SK-N-DZ (cell line): ENCODE measurements at regions not wholly inside any gene's neighbourhood (a gene's known extent, or its start where the extent isn't known, plus 50 kb on each side); places are given as distances from the start of the nearest gene placed in this dataset.
"Not testable (repeated sequence)": the region's sequence is repeated elsewhere in the genome, so short reads cannot be mapped to it uniquely, and the experiment has no call there.

Experiments used
- DNase-seq: peaks from one replicate; pipeline ENCODE4 v3.0.0-alpha.2; 2015; ENCODE audit warnings: low spot score

DNA sequence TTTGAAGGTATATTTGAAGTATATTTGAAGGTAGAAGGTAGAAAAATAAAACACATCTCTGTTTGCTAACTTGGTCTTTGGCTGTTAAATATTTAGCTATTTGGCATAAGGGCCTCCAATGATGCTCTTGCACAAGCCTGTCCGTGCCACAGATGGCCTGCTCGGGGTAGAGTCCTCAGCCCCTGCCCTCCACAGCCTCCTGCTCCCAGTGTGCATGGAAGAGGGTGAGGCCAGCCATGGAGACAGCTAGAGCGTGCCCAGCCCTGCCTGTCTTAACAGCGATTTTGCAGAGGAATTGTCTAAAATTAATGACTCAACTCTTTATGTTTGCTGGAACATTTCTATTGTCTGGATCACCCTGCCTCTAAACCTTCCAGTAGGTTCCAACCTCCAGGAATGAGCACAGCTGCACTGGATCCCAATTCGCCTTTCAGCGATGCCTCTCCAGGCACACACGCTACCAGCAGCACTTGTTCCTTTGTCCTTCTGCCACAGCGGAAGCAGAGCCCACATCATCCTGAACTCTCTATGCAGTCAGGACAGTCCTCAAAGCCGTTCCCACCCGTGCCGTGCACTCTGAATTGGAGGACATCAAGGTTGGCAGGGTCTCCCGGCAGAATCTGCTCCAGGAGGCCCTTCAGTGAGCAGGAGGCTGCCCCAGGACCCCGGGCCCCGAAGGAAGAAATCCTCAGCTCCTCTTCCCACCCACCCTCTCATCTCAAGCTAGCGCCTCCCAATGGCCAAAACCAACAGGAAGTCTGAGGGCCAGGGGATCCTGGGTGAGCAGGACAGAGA is 254.0 kb upstream of the IRX1 start:
- DNase-seq, result no peak

DNA sequence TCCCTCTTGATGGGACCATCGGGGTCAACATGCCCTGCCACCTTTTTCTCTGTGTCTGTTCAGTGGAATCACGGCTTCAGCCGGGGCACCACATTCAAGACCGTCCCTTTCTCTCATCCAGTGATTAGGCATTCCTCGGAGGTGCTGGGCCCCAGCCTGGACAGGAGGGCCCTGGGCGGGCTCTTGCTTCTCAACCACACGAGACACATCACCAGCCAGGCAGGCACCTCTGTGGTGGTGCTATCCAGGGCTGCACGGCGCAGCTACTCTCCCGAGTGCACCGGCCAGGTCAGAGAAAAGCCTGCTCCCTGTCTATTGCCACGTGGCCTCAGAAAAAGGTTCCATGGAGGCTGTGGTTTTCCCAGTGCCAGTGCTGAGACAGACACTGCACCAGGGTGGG is 255.2 kb upstream of the IRX1 start:
- DNase-seq, result no peak

DNA sequence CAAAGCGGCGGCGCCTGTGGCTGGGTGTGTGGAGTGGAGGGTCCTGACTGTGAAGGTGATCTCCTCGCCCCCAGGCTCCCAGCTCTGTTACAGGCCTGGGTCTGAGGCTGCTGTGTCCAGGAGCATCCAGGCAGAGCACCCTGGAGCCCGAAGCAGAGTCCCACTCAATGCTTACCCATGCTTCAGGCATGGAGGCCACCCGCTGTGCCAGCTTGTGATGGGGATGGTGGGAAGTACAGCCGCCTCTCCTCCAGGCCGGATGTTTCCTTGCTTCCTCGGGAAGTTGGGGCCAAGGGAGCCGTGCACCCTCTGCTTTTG is 255.9 kb upstream of the IRX1 start:
- DNase-seq, result no peak

DNA sequence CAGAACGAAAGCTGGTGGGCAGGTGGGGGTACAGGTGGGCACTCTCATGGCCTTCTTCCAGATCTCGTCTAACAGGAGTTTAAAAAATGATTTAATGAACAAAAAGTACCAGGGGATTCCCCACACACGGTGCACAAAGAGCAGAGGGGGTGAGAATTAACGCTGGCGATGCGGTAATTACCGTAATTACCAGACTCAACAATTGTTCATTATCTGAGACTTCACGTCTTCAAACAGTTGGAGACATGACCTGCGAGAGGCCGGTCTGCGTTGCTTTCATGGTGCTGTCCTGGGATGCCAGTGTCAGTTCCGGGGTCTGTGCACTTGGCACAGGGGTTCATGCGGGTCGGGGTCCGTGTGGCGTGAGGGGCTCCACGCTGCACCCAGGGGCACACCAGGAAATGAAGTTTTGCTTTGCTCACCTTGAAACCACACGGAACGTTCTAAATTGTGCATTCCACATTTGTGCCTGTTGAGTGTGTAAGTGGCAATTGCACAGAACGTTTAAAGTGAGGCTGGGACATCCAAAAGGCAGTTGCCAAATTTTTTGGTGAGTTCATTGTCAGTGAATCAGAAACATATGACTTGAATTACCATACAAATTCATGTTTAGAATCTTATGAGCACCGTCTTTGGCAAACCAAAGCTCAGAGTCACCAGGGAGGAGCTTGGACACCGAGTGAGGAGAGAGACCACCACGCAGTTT is 256.4 kb upstream of the IRX1 start:
- no peak for DNase-seq

DNA sequence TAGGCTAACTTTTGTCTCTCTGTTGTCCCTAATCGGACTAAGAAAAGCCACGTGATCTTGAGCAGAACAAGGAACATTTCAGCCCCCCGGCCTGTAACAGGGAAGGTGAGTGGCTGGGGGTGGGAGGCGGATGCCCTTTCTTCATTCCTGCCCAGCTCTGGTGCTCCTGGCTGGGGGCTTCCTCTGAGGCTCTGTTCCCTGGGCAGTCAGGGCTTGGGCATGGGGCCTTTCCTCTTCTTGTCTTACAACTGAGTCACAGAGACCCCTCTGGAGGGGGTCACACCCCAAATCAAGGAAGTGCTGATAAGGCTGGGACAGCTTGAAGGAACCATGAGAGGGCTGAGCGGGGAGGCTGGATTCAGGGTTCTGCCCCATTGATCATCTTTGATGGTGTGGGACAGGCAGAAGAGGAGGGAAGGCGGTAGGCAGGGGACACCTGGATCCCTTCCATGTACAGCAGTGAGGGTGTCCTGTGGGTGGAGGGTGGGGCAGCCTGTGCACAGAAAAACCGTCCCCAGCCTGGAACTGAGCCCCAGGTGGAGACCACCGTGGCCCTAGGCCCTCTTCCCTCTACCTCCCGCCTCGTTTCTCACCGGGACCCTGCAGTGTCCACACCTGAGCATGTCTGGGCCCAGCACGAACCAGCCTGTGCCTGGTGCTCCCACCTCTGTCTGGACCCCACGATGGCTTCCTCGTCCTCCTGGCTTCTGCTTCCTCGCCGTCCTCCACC is 257.7 kb upstream of the IRX1 start:
- DNase-seq, result no peak

DNA sequence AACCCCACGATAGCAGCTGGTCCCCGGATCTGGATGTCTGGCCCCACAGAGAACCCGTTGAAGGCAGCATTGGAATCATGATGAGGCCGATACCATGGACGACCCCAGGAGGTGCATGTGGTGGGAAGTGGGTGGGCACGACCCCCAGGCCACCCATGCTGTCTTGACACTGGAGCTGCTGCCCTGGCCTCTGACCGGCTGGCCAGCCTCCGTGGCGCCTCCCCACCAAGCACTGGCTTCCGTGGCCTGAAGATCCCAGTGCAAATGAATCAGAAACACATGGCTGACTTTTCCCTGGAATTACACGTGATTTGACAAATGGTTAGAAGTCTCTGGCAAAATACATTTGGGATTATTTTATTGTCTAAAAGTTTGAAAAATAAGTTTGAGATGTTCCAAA is 259.0 kb upstream of the IRX1 start:
- no peak for DNase-seq

DNA sequence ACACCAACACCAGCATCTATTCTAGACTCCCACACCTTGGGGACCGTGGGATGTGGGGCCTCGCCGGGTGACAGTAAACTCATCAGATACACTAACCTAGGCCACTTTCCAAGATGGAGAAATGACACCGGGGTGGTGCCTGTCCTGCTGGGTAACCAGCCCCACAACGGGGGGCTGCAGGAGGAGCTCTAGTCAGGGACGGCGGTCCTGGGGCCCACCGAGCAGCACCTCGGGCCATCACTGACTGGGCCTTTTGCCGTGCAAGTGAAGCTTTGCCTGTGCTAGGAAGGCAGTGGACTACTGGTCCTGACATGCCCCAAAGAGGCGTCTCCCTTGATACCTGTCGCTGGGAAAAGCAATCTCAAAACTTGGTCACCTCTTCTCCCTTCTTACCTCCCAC is 260.3 kb upstream of the IRX1 start:
- DNase-seq, result no peak

DNA sequence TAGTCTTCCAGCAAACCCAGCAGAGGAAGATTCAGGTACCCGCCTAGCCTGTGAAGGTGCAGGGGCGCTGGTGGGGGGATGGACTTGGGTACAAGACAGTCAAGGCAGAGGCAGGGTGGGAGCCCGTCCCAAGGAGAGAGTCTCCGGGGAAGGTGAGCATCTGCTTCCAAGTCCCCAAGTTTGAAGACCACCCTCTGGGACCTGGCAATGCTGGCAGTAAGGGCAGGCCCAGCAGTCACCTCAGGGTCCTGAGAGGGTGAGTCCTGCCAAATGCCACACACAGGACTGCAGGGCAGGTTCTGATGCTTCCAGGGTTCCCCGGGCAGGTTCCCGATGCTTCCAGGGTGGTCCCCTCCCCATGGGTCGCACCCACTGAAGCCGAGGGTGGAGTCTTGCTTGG is 261.8 kb upstream of the IRX1 start:
- no peak for DNase-seq

DNA sequence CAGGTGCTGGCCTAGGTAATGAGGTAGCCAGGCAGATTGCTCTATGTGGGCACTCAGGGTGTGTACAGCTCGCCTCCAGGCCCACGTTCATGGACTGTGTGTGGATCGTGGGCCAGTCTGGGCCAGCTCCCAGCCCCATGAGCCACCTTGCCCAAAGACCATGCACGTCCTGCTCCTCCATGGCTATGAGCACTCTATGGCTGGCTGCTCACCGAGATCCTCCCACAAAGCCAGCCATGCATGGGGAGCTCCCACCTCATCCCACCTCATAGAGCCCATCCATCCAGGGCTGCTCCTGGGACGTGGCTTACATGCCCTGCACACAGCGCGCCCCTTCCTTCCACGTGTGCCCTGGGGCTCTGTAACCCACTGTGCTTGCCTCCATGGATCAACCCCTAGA is 262.5 kb upstream of the IRX1 start:
- no peak for DNase-seq

DNA sequence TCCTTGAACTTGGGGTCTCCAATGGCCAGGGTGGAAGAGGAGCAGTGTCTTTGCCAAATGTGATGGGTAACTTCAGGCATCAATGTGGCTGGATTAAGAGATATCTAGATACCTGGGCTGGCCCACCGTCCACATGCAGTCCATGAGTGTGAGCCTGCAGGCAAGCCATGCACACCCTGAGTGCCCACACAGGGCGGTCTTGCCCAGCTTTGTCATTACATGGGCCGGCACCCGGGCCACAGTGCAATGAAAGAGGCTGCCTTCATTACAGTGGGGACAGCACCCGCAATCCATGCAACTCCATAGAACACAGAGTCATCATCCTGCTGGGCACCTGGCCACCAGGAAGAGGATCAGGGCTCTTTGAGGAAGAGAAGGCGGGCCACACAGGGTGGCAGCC is 263.8 kb upstream of the IRX1 start:
- DNase-seq, result no peak

DNA sequence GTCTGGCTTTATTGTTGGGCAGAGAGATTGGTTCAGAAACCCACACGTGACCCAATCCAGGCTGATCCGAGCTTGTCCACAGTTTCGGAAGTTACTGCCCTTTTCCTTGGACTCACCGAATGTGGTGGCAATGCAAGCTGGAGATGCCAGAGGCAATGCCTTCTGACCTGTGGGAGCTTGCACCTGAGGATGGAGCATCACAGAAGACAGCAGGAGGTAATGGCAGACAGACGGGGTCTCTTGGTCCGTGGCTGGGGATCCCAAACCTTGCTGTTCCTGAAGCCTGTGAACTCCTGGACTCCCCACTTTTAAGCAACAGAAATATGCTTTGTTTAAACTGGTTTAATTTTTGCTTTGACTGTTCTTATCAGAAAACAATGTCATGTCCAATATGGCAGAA is 265.2 kb upstream of the IRX1 start:
- no peak for DNase-seq

DNA sequence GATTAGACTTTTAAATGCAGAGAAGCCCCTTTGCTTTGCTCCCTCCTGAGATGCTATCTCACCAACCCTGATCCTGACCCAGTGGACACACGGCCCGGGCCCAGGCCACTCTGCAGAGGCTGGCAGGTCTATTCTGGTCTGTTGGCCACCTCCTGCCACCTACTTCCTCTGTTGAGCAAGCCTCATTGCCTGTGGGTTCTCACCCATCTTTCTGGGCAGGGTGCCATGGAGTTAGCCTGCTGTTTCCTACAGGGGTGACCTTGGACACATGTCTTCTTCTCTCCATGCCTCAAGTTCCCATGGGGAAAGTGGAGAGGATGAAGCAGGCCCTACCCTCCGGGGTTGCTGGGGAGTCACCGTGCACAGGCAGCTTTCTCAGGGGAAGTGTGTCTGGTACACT is 266.2 kb upstream of the IRX1 start:
- no peak for DNase-seq

DNA sequence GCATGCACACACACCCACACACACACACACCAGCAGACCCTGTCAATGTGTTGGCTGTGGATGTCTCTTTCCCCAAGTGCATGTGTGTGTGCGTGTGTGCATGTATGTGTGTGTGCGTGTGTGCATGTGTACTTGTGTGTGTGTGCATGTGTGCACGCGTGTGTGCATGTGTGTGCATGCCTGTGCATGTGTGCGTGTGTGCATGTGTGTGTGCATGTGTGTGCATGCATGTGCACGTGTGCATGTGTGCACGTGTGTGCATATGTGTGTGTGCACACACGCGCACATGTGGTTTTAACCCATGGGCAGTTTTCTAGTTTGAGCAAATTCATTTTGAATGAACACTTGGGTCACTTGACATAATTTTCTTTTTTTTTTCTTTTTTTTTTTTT is 268.8 kb upstream of the IRX1 start:
- no peak for DNase-seq

DNA sequence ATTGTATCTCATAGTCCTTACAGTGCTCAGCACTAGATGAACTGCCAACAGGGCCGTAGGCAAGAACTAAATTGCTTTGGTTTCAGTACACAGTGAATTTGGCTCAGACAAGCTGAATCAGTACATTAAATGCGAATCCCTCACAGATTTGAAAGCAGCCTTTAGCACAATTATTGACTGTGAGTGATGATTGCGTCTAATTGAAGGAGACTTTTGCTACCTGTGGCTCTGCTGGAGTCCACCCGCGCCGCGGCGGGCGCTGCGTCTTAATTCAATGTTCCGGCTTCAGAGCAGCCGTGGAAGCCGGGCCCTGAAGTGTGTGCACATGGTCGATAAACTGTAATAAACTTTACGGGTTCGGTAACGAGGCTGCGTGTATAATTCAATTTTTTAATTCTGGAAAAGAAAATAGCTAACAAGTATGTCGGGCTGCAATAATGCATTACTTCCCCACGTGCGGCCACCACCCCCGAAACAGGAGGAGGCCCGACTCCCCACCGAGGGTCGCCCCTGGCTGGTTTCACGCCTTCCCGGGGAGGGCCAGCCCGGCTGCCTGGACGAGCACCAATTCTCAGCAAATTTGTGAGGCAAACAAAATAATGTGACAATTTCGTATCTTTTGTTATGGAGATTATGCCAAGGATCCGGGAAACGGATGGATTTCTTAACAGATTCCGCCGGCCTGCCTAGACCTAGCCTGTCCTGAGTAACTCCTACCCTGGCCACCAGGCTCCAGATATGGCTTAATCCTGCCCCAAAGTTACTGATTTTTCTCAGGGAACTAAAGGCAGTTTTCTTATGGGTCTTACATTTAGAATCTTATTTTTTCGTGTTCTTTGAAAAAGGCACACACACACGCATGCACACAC is 269.4 kb upstream of the IRX1 start:
- DNase-seq, result no peak

DNA sequence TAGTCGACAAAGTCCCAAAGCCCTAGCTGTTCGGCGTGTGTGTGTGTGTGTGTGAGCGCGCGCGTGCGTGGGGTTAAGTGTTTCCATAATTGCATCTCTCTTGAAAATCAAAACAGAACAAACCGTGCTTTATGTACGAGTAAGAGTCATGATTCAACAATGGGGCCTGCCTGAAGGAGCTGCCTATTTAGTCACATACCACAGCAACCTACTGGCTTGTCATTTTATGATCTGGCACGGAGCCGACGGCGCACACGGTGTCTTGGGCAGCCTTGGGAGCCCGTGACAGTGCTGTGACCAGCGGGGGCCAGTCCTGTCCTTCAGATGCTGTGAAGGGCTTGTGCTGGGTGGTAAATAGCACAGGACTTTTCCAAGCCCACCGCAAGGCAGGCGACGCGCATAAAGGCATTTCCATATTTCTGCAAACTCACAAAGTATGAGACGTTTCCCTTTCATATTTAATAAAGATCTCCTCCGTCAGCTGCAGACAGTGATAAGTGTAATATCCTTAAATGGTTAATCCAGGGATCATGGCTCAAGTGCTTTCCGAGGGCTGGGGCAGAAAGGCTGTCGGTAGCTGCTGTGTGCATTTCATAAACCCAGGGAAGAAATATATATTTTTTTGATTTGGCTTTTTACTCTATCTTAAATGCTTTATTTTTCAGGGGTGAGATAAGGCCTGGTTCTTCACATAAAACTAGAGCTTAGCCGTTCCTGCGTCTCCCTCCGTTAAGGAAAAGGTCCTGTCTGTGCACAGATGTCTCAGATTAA is 270.2 kb upstream of the IRX1 start:
- no peak for DNase-seq

DNA sequence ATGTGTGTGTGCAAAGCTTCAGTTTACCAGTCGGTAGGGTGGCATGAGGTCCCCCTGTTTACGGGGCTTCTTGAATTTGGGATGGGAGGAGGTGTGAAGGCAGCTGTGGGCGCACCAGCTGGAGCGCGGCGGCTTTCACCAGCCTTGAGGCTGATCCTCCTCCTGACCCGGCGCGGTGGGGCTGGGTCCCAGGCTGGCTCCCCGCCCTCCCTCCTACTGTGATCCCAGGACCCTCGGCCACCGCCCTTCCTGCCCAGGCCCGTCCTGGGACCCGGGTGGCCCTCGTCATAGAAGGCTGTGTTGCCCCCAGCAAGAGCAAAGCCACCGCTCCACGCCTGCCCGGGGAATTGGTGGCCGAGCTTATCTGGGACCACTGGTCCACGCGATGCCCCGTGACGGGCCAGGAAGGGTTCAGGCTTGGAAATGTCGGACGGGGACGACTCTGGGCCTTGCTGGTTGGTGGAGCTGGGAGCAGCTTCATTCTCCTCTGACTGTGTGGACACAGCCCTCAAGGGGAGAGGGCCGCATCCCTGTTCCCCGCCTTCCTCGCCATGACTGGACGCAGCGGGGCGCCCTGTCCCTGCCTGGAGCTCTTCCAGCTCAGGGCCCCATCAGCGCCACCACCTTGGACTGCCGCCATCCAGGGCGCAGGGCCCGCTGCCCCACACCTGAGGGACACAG is 271.1 kb upstream of the IRX1 start:
- peak; percentile 27 for DNase-seq

DNA sequence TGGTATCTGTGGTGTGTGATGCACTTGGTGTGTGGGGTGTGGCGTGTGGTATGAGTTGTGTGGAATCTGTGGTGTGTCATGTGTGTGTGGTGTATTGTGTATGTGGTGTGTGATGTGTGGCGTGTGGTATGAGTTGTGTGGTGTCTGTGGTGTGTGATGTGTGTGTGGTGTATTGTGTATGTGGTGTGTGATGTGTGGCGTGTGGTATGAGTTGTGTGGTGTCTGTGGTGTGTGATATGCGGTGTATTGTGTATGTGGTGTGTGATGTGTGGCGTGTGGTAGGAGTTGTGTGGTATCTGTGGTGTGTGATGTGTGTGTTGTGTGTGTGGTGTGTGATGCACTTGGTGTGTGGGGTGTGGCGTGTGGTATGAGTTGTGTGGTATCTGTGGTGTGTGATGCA is 271.7 kb upstream of the IRX1 start:
- DNase-seq, result not testable (repeated sequence)

DNA sequence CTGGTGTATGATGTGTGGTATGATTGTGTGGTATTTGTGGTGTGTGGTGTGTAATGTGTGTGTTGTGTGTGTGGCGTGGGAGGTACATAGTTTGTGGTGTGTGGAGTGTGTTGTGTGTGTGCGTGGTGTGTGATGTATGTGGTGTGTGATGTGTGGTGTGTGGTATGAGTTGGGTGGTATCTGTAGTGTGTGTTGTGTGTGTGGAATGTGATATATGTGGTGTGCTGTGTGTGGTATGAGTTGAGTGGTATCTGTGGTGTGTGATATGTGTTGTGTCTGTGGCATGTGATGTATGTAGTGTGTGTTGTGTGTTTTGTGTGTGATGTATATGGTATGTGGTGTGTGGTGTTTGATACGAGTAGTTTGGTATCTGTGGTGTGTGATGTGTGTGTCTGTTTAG is 272.5 kb upstream of the IRX1 start:
- no peak for DNase-seq

DNA sequence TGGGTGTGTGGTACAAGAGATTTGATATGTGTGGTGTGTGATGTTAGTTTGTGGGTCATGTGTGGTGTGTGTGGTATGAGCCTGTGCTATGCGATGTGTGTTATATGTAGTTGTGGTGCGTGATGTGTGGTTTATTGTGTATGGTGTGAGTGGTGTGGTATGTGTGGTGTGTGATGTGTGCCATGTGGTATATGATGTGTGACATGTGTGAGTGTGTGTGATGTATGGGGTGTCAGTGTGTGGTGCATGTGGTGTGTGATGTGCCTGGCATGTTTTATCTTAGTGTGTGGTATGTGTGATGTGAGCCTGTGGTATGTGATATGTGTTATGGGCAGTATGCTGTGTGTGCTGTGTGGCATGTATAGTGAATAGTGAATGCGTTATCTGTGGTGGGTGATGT is 273.0 kb upstream of the IRX1 start:
- no peak for DNase-seq

DNA sequence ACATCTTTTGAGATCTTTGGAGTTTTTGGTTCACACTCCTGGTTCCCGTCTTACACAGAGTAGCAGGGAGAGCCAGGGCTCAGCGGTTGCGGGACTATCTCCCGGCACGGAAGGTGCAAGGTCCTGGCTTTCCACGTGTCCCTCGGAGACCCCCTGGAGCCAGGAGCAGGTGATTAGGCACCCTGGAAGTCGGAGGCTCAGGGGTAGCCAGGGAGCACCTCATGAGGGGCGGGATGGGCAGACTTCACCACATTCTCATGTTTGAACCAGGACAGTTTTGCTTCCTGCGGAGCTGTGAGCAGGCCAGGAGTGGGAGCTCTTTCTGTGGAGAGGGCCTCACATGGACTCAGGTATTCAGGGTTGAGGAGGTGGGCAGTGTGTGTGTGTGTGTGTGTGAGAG is 273.7 kb upstream of the IRX1 start:
- no peak for DNase-seq
